SKM-1 treated with dmso at 0.1 percent for 144 hours (cell line): ENCODE measurements at regions not wholly inside any gene's neighbourhood (a gene's known extent, or its start where the extent isn't known, plus 50 kb on each side); places are given as distances from the start of the nearest gene placed in this dataset.

Source experiments
- DNase-seq: peaks from one replicate; lab custom pipeline; 2025; ENCODE audit not compliant: unreplicated experiment; lab: John Stamatoyannopoulos, UW

DNA sequence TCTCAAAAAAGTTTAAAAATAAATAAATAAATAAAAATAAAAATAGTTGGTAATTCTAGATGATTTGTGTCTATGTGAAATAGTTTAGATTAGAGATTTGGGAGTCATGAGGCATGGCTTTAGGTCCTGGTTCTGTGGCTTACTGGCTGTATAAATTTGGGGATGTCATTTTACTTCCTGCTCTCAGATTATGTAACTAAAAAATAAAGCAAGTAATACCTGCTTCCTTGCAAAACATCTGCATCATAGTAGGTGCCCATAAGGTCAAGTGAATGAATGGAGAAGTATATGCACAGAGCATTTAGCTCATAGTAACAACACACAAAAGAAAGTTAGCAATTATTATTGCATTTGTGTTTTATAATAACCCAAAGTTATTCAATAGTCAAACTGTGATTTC is 287.7 kb upstream of the TLE4 start:
- peak; percentile 14 for DNase-seq

DNA sequence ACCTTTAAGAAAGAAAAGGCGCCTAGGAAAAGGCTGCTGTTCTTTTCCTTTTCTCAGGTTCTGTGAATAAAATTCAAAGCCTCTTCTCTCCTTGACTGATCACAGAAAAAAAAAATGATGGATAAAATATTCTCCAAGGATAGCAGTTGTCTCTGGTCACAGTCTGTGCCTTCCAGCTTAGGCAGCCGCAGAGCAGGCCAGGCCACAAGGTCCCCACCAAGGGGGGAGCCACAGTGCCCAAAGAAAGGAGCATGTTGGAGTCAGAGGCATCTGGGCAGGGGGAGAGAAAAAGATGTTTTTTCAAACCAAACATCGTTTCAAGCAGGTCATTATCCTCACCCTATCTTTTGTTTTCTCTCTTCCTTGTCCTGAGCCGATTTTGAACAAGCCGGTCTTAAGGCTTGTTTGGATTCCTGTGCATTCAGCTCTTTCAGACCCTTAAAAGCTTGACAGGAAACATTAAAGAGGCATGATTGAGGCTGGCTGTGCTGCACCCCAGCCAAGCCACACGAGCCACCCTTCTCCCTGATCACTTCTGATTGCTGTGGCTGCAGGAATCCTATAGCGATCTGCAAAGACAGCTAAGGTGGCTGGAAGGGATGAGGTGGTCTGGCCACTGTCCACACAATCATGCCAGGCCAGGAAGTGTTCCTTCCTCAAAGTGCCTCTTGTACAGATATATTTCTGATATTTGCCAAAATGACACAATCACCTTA is 284.6 kb upstream of the TLE4 start:
- DNase-seq, result no peak

DNA sequence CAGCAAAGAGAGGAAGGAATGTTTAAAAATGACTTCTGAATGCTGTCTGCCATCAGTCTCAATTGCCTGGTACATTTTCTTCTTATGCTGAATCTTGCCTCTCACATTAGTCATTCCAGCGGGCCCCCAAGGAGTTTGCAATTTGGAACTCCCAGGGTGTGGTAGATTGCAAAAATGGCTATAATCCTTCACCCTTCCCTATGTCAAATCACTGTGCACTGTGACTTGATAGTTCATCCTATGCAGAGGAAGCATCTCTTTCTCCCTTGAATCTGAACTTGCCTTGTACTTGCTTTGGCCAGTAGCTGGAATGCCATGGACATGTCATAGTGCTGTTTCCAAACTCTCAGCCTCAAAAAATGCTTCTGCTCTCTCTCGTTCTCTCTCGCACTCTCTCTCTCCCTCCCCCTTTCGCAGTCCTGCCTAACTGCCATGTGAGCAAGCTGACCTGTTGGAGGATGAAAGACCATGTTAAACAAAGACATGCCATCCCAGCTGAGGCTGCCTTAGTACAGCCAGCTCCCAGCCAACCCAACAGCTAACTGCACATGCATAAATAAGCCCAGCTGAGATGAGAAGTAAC is 284.0 kb upstream of the TLE4 start:
- no peak for DNase-seq

DNA sequence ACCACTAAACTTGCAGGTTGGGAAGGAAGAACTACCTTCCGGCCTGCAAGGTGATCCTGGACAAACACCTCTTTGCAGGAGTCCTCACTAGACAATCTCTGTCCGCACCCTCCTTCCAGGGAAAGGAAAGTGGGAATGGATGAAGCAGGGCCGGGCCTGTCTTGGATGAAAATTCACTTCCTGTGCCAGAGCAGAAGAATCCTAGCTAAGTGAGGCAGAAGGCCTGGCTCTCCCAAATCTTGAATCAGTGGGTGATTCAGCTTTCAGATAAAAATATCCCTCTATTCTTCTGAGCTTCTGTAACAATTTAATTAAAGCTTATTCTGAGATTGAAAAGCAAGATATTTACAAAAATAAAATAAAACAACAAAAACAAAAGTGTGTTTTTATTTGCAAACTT is 281.9 kb upstream of the TLE4 start:
- no peak for DNase-seq

DNA sequence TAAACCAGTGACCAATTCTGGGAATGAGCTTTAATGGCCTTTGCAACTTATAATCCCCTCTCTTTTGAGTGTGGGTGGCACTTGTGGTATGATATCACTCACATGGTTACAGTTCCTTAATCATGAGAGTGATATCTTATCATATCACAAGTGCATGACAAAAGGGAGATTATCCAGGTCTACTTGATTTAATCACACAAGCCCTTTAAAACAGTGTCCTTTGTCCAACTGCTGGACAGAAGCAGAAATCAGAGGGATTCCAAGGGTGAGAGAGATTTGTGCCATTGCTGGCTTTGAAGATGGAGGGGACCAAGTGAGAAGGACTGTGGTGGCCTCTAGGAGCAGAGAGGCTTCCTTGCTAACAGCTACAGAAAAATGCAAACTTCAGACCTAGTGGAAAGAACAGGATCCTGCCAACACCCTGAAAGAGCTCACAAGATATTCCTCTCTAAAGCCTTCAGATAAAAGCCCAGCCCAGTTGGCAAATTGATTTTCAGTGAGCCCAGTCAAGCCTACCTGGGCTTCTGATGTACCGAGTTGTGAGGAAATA is 279.0 kb upstream of the TLE4 start:
- DNase-seq, result no peak

DNA sequence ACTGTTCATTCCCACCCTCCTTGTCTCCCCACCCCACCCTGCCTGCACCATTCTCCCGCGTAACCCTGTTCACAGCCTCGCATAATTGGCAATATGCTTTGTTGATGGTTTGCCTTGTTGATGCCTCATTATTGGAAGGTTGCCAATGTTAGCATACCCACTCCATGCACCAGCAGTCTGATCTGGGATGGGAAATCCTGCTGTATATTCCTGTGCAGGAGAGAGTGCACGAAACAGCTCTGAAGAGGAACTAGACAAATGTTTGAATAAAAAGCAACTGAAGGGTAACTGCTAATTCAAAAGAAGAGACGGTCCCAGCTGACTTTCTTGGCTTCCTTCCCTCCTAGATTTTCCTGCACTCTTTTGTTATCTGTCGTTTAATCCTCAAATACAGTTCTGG is 271.7 kb upstream of the TLE4 start:
- DNase-seq, result no peak

DNA sequence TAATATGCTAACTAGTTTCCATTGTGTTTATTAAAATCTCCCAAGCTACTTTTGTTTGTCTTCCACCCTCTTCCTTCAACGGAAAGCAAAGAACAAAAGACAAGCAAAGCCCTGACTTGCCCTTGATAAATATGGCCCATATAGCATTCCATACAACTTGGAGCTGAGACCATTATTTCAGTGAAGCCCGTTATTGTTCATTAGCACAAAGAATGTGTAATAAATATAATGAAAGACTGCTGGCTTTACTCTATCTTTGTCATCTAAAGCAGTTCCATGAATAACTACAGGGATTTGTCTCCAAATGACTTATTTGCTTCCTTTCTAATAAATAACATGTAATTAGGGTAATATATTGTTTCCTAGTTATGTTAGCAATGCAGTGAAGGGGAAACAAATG is 270.7 kb upstream of the TLE4 start:
- DNase-seq, result no peak

DNA sequence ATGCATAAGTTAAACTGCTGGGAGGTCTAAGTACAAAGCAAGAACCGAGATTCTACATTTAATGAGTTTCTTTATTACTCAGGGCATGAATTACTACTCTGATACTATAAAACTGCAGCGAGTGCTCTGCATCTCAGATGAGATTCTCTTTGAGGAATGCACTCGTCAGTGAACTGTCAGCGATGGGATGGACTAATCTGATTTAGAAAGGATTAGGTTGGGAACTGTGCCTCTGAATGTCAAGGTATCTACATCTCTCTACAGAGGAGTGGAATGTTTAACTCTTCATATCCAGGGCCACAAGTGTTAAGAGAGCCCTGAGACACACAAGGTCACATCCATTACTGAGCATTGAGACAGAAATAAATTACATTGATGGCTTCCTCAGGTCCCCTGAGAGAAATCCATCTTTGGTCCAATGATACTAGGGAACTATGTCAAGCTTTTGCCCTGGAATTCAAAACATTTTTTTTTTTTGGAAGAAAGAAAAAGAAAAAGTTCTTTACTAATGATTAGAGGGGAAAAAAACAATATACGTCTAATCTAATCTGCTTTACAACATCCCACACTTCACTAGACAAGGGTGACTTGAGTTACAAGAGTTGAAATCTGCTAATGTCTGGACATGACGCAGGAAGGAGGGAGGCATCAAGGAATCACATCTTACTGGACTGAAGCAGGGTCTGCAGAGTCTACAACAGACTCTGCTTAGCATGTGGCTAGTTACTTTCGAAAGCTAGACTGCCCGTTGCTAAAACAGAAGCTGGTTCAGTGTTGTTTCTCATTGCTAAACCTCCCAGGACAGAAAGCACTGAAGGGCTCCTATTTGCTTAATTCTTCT is 270.0 kb upstream of the TLE4 start:
- no peak for DNase-seq

DNA sequence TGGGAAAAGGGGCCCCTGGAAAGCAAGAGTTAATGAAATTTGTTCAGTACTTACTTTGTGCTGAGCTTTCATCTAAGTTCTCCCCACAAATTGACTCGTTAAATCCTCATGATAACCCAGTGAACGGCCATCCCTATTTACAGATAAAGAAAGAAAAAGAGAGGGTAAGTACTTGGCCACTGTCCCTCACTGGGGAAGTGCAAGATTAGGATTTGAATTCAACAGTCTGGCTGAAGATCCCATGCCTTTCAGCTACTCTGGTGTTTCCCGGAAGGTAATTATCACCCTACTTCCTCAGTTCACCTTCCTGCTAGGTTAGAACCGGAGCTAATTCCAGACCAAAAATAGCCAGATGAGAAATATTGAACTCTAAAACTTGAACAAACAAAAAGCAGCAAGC is 269.2 kb upstream of the TLE4 start:
- DNase-seq, result no peak

DNA sequence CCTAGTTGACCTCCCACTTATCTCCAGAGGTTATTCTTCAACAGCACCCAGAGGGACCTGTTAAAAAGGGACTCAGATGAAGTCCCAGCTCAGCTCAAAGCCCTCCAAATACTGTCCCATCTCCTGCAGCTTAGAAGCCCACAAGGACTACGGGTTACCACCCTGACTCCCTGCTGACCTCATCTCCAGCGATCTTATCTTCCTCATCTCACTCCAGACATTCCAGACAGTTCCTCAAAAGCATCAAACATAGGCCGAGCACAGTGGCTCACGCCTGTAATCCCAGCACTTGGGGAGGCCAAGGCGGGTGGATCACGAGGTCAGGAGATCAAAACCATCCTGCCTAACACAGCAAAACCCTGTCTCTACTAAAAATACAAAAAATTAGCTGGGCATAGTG is 263.8 kb upstream of the TLE4 start:
- DNase-seq, result no peak

DNA sequence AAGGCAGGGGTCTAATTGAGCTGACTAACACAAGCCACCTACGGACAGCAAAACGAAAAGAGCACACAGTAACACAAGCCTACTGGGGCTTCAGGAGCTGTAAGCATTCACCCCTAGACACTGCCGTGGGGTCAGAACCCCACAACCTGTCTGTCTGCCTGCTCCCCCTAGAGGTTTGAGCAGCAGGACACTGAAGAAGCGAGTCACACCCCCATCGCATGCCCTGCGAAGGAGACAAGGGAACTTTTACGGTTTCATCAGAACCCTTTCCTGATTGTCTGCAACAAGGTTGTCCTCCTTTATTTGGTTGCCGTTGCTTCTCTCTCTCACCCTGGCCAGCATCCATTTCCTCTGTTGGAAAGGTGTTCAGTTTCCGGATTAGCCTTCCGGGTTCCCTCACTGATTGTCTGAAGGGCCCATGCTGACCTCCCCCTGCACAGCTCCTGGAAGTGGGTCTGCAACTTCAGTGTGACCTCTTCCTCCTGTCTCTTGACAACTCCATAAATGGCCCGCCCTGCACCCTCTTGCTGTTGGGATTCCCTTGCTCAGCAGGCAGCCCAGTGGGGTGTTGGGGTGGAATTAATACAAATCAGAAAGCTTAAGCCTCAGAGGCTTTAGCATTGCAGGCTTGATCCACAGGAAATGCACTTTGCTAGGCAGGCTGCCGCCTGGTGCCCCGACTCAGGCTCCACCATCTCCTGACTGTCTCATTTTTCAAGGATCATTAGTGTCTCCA is 258.9 kb upstream of the TLE4 start:
- no peak for DNase-seq

DNA sequence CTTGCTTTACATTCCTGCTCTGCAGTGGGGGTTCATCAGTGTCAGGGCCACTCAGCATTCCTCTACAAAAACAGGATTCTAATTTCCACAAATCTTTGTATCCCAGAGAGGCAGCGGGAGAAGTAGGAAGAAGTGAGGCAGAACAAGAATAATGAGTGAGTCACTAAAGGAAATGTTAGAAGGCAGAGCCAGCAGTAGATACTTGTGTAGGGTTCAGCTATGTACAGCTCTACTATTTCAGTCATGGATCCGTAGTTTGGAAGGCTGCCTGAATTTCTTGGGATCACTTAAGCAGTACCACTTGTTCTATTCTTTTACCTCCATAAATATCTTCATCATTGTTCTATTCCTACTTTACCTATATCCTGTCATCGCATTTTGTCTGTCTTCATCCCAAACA is 246.3 kb upstream of the TLE4 start:
- DNase-seq, result no peak

DNA sequence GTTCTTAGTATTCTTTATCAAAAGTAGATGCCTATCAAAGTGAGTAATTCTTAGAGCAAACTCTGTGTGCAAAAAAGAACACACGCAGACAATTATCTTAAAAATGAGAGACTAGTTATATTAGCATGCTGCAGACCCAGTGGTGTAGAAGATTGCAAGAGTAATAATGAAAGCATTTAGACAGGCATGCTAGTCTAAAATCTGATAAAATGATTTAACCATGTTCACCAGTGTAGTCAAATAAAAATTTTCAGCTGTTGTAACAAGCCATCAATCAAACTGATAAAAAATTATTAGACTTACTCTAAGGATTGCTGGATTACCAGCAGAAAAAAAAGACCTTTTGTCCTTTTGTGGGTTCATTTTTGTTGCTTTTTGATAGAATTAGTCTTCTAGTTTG is 241.9 kb upstream of the TLE4 start:
- DNase-seq, result no peak

DNA sequence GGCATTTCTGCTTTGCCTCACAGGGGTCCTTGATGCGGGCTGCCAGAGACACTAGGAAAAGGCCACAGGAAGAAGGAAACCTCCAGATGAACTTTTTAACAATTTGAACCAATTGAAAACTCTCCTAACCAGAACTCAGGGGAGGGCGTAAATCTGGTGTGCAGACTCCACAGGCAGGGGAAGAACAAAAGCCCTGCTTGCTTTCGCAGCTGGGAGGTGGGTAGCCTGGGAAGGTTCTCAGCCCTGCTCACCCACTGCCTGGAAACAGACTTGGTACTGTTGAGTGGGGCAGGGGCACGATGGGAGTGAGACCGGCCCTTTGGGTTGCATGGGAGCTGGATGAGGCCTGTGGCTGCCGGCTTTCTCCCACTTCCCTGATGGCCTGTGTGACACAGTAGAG is 237.8 kb upstream of the TLE4 start:
- no peak for DNase-seq

DNA sequence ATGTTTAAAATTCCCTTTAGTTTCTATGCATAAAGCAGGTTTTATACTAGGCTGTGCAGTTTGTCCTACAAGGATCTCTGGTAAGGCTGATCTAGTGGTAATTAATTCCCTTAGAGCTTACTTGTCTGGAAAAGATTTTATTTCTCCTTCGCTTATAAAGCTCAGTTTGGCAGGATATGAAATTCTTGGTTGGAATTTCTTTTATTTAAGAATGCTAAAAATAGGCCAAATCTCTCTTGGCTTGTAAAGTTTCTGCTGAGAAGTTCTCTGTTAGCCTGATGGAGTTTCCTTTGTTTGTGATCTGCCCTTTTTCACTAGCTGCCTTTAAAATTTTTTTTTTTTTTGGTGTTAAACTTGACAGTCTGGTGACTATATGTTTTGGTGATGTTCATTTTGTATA is 237.1 kb upstream of the TLE4 start:
- DNase-seq, result no peak

DNA sequence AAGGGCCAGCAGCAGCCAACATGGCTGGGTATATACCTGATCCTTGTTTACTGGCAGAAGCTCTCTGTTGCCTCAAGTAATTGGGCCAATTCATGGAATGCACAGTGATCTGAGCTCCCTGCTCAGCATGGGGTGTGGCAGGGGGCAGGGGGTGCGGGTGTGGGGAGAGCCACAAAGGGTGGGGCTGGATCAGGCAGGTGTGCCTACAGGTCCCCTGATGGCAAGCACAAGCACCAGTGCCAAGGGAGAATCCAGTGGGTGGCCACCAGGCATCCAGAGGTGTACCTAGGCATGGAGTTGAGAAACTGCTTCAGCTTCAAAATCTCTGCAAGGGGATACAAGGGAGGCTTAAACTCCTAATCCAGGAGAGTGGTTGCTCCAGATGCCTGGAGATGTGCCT is 235.8 kb upstream of the TLE4 start:
- DNase-seq, result no peak

DNA sequence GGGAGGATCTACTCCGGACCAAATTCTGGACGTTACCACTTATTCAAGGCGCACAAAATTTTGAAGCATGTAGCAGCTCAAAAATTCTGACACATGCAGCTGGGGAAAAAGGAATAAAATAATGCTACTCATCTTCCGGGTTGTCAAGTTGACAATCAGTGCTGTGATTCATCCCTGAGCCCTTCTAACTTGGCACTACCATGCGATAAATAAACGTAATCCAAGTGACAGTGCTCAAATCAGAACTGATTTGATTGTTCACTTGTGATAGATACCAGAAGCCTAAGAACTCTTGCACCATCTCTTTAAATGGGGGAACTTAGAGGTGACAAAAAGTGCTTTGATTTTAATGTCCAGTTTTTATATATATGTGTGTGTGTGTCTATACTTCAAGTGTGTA is 230.2 kb upstream of the TLE4 start:
- DNase-seq, result no peak

DNA sequence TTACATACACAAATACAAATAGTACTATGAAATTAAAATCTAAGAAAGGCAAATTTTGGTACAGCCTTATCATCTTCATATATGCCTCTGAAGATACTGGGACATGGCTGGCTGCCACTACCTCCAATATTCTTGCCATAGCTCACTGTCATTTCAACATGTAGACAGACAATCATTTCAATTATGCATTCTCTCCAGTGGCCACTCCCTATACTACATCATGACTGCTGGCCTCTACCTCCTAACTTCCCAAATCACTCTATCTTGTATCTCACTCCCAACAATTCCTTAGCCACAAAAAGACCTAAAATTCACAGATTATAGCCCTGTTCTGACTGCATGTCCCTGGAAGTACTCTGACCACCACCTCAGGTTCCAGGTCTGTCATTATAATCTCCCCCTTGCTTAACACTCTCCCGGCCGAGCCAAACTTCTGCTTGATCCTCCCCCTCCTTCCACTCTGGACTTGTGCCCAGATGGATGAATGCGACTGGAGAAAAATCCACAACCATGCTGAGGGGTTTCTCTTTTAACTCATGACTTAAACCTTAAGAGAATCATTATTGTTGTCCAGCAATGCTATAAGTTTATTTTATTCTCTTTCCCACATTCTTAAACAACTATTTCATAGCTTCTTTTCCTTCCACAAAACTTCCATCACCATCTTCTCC is 225.3 kb upstream of the TLE4 start:
- no peak for DNase-seq

DNA sequence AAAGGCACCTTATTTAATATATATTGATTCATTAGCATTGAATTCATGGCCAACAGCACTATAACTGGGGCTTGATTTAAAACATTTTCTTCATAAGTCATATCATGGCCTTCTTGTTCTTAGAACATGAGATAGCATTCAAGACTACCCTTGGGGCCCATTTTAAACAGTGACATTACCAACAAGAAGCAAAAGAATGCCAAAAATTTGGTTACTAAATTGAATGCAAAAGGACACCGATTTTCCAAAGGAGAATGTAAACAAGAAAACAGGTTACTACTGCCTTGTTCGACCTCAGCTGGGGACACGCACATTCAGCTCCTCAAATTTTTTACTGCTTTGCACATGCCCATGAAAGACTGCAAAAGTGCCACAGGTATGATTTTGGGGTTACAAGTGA is 219.4 kb upstream of the TLE4 start:
- no peak for DNase-seq

DNA sequence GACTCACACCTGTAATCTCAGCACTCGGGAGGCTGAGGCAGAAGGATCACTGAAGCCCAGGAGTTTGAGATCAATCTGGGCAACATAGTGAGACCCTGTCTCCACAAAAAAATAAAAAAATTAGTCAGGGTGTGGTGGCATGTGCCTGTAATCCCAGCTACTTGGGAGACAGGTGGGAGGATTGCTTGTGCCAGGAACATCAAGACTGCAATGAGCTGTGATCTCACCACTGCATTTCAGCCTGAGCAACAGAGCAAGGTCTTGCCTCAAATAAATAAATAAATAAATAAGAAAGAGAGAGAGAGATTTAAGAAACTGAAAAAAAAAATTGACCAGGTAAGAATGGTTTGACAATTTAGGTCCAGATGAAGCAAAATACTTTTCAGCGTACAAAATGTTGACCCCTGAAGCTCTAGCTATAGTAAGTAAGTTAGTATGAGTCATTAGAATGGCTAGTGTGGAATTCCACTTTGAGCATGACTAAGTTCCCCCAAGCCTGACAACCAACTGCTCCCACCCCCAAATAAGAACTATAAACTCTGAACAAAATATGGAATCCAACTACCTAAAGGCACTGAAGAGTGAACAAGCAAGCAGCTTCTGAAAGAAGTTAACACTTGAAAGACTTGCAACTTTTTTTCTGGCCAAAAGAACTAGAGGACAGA is 217.8 kb upstream of the TLE4 start:
- no peak for DNase-seq
